ENCODE measurements at regions not wholly inside any gene's neighbourhood (a gene's known extent, or its start where the extent isn't known, plus 50 kb on each side); places are given as distances from the start of the nearest gene placed in this dataset.
"Not testable (repeated sequence)": the region's sequence is repeated elsewhere in the genome, so short reads cannot be mapped to it uniquely, and the experiment has no call there.

- no peak for TF ChIP-seq CTCF (IDR thresholded peaks at IDR 0.05; ENCODE audit: insufficient read depth, low read length, poor library complexity, severe bottlenecking)
Observed at GRCh38 chr16:85449191-85449884, 163.8 kb upstream of the GSE1 start.

GRCh38 chr16:85449885-85450245, 163.3 kb upstream of the GSE1 start:
- Histone ChIP-seq H3K36me3 (ENCODE audit: control insufficient read depth, insufficient read depth, low read length) (no peaks in the 10 kb centered on the region), H3K27me3 (replicated peaks; ENCODE audit: control insufficient read depth, insufficient read depth, low read length) (no peaks in the 10 kb centered on the region; the same call in none of the 2 replicates), H3K4me3 (replicated peaks; ENCODE audit: low read depth, low read length) (no peak overlapping the region)
- TF ChIP-seq CTCF (IDR thresholded peaks at IDR 0.05; ENCODE audit: insufficient read depth, low read length, poor library complexity, severe bottlenecking): no peak
- DNase-seq (ENCODE audit: extremely low read depth, insufficient read length): no peak

More at GRCh38 chr16:85449191-85449884, 163.8 kb upstream of the GSE1 start:
- no peak for DNase-seq (ENCODE audit: extremely low read depth, insufficient read length)
- no peaks in the 10 kb centered on the region; the same call in none of the 2 replicates for H3K27me3 ChIP-seq (replicated peaks; ENCODE audit: control insufficient read depth, insufficient read depth, low read length)
- no peak overlapping the region for H3K4me3 ChIP-seq (replicated peaks; ENCODE audit: low read depth, low read length)
- no peaks in the 10 kb centered on the region for H3K36me3 ChIP-seq (ENCODE audit: control insufficient read depth, insufficient read depth, low read length)

GRCh38 chr16:85451142-85451541, 162.0 kb upstream of the GSE1 start:
- DNase-seq (ENCODE audit: extremely low read depth, insufficient read length); H3K36me3 ChIP-seq (ENCODE audit: control insufficient read depth, insufficient read depth, low read length); H3K4me3 ChIP-seq (replicated peaks; ENCODE audit: low read depth, low read length); H3K27me3 ChIP-seq (replicated peaks; ENCODE audit: control insufficient read depth, insufficient read depth, low read length): not testable (repeated sequence)

GRCh38 chr16:85451641-85452363, 161.3 kb upstream of the GSE1 start:
- Histone ChIP-seq H3K27me3 (replicated peaks; ENCODE audit: control insufficient read depth, insufficient read depth, low read length) (no peaks in the 10 kb centered on the region; the same call in 1 of the 2 replicates), H3K36me3 (ENCODE audit: control insufficient read depth, insufficient read depth, low read length) (no peaks in the 10 kb centered on the region), H3K4me3 (replicated peaks; ENCODE audit: low read depth, low read length) (no peak overlapping the region)
- no peak for TF ChIP-seq CTCF (IDR thresholded peaks at IDR 0.05; ENCODE audit: insufficient read depth, low read length, poor library complexity, severe bottlenecking)
- DNase-seq (ENCODE audit: extremely low read depth, insufficient read length): no peak

GRCh38 chr16:85452364-85453193, 160.5 kb upstream of the GSE1 start:
- no peak for TF ChIP-seq CTCF (IDR thresholded peaks at IDR 0.05; ENCODE audit: insufficient read depth, low read length, poor library complexity, severe bottlenecking)
- no peaks in the 10 kb centered on the region; the same call in none of the 2 replicates for H3K27me3 ChIP-seq (replicated peaks; ENCODE audit: control insufficient read depth, insufficient read depth, low read length)
- H3K36me3 ChIP-seq (ENCODE audit: control insufficient read depth, insufficient read depth, low read length): no peaks in the 10 kb centered on the region
- DNase-seq (ENCODE audit: extremely low read depth, insufficient read length): no peak
- H3K4me3 ChIP-seq (replicated peaks; ENCODE audit: low read depth, low read length): no peak overlapping the region
